Fibroblast of mammary gland (primary cell): ENCODE measurements at regions not wholly inside any gene's neighbourhood (a gene's known extent, or its start where the extent isn't known, plus 50 kb on each side); places are given as distances from the start of the nearest gene placed in this dataset.

Experiments
- DNase-seq: peaks from one replicate; pipeline ENCODE4 v3.0.0-alpha.2; 2010; ENCODE audit warnings: low read depth
- H3K4me3 ChIP-seq: 2 replicates; pipeline ENCODE4 v1.5.1; 2011; ENCODE audit warnings: low read depth, mild to moderate bottlenecking, low read length, moderate library complexity; ENCODE audit not compliant: control insufficient read depth
- CTCF ChIP-seq: conservative IDR thresholded peaks from 2 replicates; pipeline ENCODE4 v1.5.1; 2011; ENCODE audit warnings: low read depth, low read length, inconsistent platforms; ENCODE audit not compliant: control insufficient read depth, insufficient read depth

GRCh38 chr1:220976390-220976789, 97.1 kb downstream of the HLX start:
- DNase-seq = no peak
- TF ChIP-seq CTCF = no peak
- H3K4me3 ChIP-seq = no peak overlapping the region

GRCh38 chr1:220979371-220979770, 100.1 kb downstream of the HLX start:
- TF ChIP-seq CTCF = no peak
- H3K4me3 ChIP-seq = no peak overlapping the region
- DNase-seq = no peak

GRCh38 chr1:220982686-220983085, 103.4 kb downstream of the HLX start:
- no peak overlapping the region for H3K4me3 ChIP-seq
- DNase-seq = no peak
- TF ChIP-seq CTCF = no peak

- DNase-seq = no peak
Measured at GRCh38 chr1:220983877-220984635, 104.8 kb downstream of the HLX start.

GRCh38 chr1:220990427-220991339, 111.4 kb downstream of the HLX start:
- peak; percentile 93 for DNase-seq
- peak; percentile 45 for TF ChIP-seq CTCF
- no peak overlapping the region for H3K4me3 ChIP-seq

More at GRCh38 chr1:220983877-220984635, 104.8 kb downstream of the HLX start:
- no peak overlapping the region for H3K4me3 ChIP-seq
- peak; percentile 10 for TF ChIP-seq CTCF

- TF ChIP-seq CTCF = no peak
- H3K4me3 ChIP-seq = no peak overlapping the region
- DNase-seq = peak; percentile 21
Measured at GRCh38 chr1:220991506-220991905, 112.3 kb downstream of the HLX start.
